ENCODE measurements at regions not wholly inside any gene's neighbourhood (a gene's known extent, or its start where the extent isn't known, plus 50 kb on each side); places are given as distances from the start of the nearest gene placed in this dataset.
"Not testable (repeated sequence)": the region's sequence is repeated elsewhere in the genome, so short reads cannot be mapped to it uniquely, and the experiment has no call there.

DNA sequence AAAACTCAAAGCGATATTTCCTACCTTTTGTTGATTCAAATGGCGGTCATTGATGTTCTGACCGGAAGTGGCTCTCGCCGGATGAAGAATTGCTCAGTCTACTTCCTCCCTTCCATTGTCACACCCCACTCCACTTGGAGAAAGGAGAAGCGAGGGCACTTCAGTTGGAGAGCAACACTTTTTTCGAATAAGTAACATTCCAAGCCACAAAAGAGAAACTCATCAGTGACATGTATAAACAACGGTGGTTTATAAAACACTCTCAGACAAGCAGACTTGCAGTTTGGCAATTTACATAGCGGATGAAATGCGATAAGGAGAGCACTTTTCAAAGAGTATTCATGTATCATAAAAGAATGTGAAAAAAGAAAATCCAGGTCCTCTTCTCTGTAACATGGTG is 919.1 kb downstream of the MCTP2 start:
- no peak for DNase-seq

DNA sequence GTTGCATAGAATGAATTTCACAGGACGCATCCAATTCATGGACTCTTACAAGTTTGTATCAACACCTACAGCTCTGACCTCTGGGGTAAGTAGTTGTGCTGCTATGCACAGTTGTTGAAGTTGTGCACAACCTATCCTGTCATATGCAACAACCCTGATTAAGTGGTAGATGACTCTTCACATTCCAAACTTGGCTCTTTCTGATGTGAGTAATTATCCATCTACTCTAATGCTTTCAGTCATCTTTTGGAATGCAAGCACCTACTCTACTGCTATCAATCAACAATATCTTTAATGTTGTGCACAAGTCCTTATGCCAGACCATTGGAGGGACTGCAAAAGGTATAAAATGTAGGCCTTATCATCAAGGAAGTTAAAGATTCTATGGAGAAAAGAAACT is 921.4 kb downstream of the MCTP2 start:
- no peak for DNase-seq

DNA sequence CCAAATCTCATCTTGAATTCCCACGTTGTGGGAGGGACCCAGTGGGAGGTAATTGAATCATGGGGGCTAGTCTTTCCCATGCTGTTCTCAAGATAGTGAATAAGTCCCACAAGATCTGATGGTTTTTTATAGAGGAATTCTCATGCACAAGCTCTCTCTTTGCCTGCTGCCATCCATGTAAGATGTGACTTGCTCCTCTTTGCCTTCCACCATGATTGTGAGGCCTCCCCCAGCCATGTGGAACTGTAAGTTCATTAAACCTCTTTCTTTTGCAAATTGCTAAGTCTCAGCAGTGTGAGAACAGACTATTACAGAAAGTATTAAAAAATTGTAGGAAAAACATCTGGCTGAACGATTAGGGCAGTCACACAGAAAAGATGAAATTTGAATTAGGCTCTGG is 921.8 kb downstream of the MCTP2 start:
- not testable (repeated sequence) for DNase-seq

DNA sequence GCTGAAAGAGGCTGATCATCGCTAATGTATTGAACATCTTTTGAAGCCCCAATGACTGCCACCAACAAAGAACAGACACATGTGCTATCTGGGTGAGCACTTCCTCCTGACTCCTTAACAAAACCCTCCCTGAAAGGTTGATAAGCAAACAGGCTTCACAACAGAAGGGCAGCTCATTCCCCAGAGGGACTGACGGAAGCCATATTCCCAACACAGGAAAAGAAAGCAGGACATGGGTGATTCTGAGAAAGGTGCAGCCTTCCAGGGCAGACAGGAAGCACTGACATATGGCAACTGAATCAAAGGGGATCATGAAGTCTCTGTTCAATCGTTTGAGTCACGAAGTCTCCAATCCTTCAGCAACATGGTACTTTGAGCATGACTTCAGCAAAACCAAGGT is 929.0 kb downstream of the MCTP2 start:
- DNase-seq, result no peak

DNA sequence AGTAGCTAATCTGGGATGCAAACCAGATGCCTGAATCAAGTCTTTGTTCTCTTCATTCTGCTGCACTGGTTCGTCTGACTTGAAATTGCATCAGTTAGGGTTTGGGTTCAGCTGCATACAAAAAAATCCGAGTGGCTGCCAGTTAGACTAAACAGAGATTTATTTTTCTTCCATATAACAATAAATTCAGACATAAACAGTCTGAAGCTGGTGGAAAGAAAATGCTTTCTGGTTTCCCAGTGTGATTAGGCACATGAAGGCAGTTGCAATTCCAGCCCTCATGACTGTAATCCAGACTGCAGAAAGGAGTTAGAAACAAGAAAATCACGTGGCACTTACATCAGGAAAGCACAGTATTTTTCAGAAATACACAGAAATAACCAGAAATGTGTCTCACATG is 930.7 kb downstream of the MCTP2 start:
- no peak for DNase-seq

DNA sequence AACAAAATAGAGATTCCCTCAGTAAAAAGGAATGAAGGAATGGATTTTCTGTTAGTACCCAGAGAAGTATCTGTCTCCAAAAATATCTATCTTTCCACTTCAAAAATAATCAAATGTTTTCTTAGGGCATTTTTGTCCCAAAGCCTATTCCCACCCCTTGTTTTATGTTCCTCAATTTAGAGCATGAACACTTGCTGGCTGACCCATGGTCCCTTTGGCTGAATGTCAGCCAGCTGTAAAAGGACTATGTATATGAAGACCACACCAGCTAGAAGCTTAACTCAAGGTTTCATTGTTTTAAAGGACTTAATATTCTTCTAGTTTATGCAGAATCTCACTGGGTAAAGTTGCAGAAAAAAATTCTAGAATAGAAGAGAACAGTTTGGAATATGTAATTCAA is 931.2 kb downstream of the MCTP2 start:
- no peak for DNase-seq

DNA sequence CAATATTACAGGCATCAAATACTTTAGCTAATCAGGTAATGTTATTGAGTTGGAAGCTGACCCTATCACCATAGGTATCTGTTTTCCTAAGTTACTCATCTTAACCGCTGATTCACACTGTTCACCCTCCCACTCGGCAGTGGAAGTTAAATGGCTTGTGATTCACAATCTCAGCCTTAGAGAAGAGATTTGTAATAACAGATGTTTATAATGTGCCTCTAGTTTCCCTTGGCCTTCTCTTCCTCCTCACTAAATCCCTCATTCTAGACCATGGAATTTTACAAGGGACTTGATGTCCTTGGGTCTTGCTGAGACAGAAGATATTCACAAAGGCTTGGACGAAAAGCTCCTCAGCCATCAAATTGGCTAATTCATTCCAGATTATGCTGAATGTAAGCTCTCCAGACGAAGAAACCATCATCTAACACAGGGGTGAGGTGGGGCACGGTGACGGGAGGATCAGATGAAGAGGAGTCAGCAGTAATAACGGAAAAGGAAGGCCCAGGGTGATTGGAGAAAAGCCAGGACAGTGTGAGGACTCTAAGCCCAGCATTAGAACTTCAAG is 931.7 kb downstream of the MCTP2 start:
- no peak for DNase-seq

DNA sequence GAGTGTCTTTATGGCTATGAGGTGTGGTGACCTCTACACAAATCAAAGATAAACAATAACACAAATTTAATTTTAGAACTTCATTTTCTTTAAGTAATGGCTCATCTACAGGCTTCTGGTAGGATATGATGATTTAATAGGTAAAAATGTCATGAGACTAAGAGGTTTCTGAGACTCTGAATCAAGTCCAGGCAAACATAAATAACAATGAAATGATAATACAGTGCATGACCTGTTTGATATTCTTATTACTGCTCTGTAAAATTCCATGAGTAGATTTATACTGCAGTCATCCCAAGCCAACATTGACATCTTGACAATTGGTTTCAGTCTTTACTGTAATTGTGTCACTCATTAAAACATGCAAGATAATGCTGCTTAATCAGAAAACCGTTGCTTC is 936.8 kb downstream of the MCTP2 start:
- no peak for DNase-seq

DNA sequence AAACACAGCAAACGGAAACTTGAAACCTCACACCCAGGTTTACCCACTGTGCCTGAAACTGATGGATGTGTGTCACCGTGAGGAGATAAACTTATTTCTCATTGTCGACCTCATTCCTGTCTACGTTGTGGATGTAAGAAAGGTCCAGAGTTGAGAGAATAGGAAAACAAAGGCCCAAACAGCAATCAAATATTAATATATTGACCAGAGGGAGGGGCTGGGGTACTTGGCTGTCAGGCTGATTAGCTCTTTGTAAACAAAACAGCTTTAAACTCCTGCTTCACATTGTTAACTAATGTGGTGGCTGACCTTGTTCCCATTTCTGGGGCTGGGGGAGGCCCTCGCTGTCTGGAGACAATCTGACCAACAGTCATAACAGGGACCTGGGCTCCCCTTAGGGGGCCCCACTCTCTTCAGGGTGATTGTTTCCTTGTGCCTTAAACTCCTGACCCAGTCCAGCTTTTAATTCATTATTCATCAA is 937.6 kb downstream of the MCTP2 start:
- DNase-seq, result no peak

DNA sequence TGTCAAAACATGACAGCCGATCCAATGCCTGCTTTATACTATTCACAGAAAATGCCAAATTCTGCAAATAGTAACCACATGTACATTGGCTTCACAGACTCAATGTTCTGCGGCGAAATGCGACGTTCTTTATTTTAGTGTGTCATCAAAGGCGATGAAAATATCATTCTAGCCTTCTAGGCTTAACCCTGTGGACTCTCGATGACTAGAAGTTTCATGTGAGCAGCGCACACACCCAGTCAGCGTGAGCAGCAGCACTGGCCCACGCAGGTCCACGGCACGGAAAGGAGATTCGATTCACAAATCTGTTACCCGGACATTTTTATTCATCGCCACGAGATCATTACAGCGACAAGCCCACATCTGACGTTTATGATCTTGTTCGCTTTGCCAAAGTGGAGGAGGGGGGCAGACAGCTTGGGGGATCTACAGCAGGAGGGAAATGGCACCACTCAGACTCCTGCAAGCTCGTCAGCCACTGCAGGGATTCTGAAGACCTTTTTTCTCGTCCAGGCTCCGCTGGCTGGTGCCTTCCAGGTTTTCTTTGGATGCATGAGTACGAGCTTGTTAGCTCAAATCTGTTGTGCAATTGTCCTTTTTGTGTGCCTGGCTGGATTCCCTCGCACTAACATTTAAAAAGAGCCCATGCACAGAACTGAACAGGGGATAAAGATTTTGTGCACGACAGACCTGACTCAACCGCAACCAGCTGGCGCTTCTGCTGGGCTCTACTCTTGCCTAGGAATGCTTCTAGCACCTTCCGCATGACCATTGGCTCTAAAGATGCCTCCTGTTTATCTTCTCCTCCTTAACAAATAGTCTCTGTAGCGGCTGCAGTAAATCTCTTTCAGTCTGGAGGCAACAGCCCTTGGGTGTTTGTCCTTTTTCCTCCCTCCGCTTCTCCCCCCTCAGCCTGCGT is 938.4 kb downstream of the MCTP2 start:
- DNase-seq, result peak; percentile 54

DNA sequence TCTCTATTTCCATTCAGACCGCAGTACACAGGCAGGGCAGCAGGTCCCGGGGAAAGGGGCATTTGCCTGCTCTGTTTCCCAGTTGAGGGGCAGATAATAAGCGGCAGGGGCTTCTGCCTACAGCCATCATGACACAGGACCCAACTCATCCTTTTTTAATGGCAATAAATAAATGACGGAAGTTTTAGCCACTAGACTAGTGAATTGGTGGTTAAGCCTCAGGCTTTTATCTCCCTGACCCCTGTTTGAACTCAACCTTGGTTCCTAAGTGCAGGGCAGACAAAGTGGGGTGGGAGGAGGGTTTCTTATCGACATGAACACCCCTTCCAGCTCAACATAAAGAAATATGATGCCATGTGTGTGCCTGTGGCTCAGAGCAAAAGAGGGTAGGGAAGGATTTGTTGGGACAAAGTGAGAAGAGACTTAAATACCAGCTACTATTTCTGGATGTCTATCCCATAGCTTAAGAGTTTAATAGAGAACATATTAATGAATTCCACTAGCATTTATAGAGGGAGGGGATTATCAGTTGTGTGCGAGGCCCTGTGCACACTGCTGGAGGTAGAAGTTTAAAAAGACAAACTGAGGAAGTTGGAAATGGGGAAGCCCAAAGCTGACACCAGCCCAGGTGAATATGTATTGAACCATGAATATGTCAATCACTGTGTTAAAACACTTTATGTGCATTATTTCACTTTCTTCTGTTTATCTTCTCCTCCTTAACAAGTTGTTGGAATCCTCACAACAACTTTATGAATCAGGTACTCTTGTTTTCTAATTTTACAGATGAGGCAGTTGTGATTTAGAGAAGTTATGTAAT is 939.4 kb downstream of the MCTP2 start:
- DNase-seq, result no peak

DNA sequence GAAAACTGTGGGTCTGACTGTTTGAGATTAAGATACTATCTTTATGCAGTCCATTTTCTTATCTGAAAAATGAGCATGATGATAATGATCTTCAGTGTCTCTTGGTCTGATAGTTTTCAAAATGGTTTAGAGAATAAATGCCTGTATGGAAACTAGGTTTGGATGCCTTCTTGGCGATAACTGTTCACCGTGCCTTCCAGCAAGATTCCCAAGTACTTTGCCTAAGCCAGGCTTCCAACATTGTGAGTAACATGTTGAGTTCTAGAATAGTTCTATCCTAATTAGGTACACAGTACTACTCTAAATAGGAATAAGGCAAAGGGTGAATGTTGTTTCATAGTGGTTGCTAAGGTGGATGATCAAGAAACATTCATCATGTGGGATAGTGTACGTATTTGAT is 940.2 kb downstream of the MCTP2 start:
- DNase-seq, result no peak

DNA sequence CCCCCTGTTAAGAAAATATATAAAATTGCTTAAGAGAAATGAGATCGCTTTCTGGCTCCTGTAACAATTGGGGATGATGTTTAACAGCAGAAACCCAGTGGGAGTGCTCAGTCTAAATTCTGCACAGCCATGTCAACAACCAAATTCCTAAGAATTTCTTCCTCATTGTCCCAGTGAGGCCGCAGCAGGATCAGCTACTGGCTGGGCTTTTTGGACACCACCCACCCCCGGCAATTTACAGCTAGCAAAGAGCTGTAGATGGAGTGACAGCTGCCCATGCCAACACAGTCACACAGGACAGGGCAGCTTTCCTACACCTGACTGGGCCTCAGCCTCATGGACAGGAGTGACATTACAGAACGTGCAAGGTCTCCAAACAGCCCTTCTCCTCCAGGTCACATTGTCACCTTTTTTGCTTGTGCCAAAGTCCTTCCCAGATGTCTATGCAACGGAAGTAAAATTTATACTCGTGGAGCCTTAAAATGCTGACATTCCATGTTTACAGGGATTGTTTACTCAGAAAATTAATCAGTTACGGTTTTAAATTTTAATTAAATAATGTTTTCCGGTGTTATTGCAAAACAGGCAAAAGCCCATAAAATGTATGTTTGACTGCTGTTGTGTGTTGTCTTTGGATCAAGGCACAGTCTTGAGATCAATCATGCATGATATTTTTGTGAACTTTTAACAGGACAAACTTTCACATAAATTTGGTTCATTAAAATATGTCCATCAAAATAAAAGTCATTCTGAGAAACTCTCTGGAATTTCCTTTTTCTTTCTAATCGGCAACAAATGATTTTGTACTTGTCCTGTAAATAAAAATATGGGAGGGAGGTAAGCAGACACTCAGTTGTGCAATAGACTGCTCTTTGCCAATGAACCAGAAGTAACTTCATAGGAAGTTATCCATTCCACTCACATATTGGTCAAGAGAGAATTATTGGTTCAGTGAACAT is 943.2 kb downstream of the MCTP2 start:
- peak; percentile 47 for DNase-seq

DNA sequence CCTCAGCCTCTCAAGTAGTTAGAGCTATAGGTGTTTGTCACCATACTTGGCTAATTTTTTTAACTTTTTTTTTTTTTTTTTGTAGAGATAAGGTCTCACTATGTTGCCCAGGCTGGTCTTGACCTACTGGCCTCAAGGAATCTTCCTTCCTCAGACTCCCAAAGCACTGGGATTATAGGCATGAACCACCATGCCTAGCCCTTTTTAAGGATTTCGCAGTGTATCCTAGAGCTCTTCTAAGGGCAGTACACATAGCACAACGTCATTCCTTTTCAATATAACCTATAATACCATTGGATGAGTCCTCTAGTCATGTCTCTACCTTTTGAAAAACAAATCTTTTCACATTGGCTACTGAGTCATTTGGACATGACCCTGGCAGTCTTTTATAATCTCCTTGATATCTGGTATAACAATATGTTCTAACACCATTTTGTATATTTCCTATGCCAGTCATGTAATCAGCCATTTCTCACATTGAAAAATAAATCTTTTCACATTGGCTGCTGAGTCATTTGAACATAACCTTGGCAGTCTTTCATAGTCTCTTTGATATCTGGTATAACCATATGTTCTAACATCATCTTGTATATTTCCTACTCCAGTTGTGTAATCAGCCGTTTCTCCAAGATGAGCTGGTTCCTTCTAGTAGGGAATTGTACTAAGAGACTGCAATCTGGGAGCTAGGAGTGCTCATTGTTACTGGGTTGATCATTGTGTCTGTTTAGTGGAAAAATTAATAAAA is 944.7 kb downstream of the MCTP2 start:
- no peak for DNase-seq

DNA sequence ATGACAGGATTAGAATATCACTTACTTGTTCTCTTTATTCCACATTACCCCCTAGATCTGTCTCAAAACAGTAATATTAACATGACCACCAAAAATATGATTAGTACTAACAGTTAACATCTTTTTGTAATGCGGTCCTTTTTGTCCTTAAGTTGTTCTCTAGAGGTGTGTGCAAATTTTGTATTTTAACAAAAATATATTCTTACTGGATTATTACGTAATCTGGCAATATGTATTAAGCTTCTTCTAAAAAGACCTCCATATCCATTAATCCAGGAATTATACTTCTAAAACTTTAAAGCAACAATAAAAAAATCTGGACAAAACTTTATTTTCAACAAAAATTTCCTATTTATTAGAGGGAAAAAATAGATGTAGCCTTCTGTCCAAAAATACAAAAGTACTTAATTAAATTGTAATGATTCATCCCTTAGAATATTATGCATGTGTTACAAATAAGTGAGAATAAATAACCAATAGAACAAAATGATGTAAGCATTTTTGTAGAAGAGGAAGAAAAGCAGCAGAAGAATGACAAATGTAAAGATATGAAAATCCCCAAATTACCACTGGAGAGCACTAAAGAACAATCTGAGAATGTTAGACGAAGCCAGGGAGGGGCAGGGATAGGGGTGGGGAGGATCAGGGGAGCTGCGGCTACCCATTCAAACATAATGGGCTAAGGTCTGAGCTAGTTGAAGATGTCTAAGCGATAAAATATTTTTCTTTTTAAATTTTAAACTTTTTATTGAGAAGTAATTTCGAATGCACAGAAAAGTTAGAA is 945.6 kb downstream of the MCTP2 start:
- DNase-seq, result no peak

DNA sequence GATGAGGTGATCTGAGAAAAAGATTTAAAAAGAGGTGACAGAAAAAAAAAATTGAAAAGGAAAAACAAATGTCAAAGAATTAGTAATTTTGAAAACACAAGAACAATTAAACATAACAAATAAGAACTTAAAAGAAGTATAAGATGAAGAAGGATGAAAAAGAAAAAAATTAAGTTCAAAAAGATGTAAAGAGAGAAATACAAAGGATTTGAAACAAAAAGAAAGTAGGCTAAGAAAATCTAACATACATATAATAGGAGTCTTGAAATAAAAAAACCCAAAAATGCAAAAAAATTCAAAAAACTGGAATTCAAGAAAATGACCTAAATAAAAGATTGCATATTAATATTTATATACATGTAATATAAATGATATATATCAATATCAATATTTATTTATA is 949.2 kb downstream of the MCTP2 start:
- no peak for DNase-seq

DNA sequence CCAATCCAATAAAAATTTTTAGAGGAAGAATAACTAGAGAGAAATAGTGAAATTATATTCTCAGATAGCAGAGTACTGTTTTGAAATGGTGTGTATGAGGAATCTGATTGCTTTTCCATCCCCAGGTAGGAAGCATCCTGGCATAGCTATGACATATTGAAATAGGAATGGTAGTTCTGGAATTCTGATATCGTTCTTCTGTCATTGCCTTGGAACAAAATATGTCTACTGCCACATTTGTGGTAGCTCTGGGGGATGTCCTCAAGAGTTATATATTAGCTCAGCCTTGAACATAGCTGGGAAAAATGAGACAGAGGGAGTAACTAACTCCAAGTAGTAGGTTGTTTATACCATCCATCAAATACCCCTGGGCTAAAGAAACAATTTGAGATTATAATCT is 950.7 kb downstream of the MCTP2 start:
- no peak for DNase-seq

DNA sequence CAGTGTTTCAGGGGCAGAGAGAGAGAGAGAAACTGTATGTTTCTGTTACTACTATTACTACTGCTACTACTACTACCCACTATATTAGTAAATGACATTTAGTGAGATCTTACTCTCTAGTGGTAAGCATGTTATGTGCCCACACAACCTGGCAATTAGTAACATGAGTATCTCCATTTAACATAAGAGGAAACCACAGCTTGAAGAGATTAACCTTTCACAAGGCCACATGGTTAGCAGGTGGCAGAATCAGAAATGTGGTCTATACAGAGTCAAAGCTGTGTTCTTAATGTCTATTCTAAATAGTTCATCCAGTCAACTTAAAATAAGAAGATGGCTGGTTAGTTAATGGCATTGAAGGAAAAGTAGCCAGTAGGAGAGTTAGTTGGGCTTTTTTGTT is 961.6 kb downstream of the MCTP2 start:
- DNase-seq, result no peak

DNA sequence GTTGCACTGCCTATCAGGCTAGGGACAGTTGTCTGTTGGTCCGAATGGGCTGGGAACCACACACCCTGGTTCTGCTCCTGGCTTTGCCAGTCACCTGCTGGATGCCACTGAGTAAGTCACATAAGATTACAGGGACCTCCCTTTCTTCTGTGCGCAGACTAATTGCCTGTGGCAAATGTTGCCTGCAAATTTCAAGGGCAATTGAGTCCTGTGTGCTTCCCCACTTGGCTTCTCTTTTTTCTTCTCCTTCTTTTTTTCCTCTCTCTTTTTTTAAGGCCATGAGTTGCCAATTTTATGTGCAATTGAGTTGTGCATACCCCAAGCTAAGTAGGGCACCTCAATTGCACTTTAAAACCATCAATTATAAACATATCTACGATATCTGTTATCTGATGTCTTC is 963.4 kb downstream of the MCTP2 start:
- no peak for DNase-seq

DNA sequence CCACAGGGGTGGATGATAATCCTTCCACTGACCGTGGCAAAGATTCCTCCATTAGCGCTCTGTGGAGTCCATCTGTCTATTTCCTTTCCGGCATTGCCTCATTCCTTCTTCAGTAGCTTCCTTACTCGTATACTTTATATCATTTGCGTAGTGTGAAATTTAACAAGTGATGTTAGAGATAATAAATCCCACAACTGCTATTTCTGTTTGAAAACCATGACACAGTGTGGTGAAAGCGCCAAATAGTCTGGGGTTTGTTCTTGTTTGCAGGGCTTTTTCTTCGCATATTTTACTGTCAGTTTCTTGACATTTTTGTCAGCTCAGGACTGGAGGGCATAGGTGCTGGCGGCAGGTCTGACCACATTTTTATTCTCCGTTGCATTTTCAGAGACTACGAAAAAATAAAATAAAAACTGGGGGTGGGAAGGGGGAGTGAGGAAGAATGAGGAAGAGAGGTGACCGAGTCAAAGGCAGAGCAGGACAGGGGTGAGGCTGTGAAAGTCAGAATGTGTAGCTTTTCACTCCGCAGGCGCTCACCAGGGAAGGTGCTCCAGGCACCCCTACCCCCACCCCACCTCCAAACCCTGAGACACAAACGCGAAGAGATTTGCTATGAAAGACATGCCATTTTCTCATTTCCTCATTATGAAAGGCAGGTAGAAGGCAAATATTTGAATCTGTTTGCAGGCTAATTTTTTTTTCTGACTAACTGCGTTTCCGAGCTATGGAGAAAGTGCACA is 965.0 kb downstream of the MCTP2 start:
- DNase-seq, result no peak
